Fibroblast of peridontal ligament (primary cell): ENCODE measurements at regions not wholly inside any gene's neighbourhood (a gene's known extent, or its start where the extent isn't known, plus 50 kb on each side); places are given as distances from the start of the nearest gene placed in this dataset.
"Not testable (repeated sequence)": the region's sequence is repeated elsewhere in the genome, so short reads cannot be mapped to it uniquely, and the experiment has no call there.

ENCODE experiments used
- DNase-seq: peaks from one replicate; pipeline ENCODE4 v3.0.0-alpha.2; 2010; ENCODE audit errors: extremely low read depth

DNA sequence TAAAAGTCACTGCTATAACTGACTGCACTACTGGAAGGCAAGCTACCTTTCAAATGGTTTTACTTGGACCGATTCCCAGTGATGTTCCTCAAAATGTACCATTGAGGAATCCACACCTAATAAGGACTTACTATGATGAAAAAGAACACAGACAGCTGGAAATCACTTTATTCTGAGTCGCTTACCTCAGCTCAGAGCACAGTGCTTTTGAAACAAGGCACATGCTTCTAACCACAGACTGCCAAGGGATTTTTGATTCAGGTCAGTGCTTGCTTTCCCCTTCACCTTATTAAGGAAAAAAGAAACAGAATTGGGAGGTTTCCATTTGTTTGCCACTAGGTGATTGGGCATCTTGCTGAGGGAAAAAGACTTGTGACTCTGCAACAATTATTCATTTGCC lies 707.5 kb upstream of the FSHR start:
- no peak for DNase-seq

DNA sequence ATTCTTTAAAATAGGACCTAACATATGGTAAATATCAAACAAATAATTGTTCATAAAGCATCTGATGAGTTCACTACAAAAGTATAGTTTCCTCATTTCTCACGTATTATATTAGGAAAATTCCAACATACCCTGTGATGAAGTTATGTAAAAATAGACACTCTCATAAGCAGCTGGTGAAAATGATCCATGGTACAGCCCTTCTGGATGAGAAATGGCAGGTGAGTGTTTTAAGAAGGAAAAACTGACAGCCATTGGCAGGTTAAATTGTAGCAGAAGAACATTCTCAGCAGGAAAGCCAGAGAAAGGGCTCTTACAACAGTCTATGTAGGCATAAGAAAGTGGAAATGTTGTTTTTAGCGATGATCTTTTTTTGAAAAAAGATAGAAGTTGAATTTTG lies 706.5 kb upstream of the FSHR start:
- no peak for DNase-seq

DNA sequence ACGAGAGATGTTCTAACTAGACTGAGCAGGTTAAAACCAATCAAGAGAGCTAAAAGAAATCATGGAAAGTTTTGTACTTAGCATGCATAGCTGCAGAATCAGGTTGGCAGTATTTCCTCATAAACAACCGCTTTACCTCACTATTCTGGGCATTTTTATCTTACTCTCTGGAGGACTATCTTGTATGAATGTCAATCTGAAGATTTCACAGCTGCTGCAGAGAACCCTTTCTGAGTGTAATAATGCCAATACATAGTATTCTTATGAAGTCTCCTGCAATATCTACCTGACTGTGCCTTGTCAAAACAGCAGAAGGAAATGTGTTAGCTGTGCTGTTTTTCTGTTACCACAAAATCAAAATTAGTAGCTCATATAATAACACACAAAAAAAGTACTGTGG lies 705.9 kb upstream of the FSHR start:
- no peak for DNase-seq

DNA sequence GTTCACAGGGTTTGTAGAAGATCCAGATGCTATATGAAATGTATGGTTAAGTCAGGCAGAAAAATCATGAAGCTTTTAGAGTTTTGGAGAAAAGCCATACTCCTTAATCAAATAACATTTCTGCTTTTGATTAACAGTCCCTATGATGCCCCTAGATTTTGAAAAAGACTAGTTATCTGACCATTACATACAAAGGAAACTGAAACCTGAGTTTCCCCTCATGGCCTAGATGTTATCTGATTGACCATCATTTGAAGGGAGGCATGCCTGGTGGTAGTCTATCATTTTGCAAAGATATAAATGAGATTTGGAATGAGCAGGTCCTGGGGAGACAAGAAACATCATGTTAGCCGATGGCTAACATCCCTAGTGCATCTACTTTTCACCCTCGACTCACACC lies 704.3 kb upstream of the FSHR start:
- no peak for DNase-seq

DNA sequence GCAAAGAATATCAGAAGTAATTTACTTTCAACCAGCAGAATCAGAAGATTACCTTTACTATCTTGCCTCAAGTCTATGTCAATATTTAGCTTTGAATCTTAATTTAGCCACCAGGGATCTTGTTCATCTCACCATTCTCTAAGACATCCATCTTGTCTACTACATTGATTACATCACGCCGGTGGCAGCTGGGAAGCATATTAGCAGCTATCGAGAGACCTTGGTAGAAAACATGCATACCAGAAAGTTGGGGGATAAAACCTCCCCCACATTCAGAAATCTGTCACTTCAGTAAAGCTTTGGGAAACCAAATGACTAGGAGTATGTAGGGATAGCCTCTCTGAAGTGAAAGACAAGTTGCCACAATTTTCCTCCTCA lies 703.8 kb upstream of the FSHR start:
- no peak for DNase-seq

DNA sequence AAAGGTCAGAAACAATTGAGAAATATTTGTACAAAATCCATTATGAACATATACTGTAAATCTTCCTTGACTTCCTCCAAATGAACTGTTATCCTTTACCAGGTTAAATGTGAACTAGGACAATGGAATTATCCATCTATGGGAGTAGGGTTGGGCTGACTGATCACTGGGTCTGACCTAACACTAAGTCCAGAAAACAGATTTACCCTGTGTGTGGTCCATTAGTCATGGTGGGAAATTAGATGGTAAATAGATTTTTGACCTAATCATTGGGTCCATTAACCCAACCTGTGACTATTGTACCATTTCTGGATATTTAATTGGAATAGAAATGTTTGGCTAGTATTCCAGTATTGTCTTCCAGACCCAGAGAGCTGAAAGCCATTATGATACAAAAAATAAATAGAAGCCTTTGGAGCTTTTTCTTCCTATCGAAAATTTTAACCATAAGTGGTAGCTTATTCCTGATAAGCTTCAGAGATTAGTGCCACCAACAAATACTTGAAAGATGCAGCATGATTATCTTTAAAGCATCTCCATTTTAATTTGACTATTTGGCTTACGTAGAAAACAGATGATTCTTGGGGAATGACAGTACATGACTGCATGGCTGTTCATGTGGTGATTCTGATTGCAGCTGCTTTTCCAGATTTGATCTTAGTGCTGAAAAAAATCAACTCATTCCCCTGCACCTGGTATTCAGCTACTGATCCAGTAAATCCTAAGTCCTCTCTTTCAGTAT lies 703.2 kb upstream of the FSHR start:
- DNase-seq = no peak

DNA sequence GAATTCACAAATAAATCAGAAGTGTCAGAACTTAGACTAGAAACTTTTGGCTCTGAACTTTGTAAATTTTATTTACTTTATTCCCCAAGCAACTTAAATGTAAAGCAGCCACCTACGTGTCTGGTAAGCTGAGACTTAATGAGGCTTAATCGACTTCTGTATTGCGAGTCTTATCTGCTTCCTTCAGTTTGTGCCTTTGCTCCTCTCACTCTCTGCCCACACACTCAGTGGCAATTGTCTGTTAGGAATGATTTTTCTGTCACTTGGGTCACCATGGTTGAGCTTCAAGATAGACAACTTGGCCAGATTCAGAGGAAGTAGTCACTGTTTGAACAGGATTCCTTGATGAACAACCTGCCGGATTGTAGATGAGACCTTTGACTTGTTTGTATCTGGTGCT lies 691.4 kb upstream of the FSHR start:
- no peak for DNase-seq

DNA sequence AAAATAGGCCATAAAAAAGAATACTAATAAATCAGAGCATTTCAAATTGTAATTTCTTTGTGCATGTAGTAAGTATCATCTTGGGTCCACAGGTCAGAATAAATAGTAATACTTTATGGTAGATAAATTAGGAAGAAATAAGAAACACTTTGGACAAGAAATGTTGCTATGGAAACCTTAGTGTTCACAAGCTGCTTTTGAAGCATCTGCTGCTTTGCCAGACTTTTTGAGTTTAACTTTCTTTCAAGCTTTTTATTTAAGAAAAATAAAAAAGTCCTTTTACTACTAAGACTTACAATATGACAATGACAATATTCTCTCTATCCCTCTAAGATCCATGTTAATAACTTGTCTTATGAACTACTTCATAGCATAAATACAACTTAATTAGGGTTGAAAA lies 690.7 kb upstream of the FSHR start:
- DNase-seq = no peak

DNA sequence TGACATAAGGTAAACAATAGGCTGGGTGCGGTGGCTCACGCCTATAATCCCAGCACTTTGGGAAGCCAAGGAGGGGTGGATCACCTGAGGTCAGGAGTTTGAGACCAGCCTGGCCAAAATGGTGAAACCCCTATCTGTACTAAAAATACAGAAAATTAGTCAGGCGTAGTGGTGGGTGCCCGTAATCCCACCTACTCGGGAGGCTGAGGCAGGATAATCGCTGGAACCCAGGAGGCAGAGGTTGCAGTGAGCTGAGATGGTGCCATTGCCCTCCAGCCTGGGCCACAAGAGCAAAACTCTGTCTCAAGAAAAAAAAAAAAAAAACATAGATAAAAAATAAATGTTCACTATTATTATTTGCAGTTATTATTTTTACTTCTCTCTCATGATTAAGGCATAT lies 689.8 kb upstream of the FSHR start:
- not testable (repeated sequence) for DNase-seq

DNA sequence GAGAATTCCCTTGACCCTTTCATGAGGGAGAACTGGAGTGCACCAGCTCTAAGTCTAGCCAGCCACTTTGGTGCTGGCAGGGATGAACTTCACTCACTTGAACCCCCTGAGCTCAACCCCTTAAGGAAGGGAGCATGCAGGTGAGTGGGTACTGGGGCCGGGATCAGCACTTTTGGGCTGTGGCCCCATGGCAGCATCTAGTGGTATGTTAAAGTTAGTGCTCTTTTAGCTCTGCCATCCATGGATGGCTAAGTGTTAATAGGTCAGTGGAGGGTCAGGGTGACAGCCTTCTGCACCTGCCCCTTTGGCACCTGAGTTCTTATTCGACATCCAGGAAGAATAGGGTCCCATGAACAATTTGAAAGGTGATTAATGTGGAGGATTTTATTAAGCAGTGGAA lies 689.0 kb upstream of the FSHR start:
- no peak for DNase-seq

DNA sequence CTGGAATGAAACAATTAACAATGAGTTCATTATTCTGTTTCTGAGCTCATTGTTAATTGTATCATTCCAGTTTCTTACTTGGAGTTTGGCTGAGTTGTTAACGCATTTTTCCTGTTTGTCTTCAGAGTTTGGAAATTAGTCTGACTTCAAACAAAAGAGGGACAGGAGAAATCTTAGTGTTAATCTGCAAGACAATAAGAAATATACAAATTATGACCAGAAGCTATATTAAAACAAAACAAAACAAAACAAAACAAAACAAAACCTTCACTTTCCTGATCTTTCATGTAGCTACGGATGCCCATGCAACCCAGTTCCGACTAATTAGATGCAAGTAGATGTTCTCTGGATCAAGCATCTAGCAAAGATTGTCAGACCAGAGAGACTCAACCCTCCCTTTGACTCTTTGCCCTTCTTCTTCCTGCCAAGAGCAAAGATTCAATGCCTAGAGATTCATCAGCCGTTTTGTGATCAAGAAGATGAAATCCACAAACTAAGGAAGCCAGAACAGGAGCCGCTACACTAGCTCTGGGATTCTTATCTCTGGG lies 686.2 kb upstream of the FSHR start:
- DNase-seq = no peak

DNA sequence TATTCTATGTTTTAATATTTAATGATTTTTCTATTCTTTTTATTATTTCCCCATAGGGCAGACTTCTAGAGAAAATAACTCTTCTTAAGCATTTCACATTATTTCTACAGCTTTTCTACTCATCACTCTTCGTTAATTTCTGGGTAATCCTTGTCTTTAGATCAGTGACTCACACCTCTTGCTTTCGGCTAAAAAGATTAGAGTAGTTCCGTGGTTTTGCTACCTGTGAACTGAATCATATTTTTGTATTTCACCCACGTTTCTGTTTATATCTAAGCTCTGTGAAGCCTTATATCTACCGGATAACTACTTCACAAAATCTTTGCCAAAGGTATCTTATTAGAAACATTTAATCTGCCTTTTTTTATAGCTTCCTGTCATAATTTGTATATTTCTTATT lies 685.5 kb upstream of the FSHR start:
- no peak for DNase-seq

DNA sequence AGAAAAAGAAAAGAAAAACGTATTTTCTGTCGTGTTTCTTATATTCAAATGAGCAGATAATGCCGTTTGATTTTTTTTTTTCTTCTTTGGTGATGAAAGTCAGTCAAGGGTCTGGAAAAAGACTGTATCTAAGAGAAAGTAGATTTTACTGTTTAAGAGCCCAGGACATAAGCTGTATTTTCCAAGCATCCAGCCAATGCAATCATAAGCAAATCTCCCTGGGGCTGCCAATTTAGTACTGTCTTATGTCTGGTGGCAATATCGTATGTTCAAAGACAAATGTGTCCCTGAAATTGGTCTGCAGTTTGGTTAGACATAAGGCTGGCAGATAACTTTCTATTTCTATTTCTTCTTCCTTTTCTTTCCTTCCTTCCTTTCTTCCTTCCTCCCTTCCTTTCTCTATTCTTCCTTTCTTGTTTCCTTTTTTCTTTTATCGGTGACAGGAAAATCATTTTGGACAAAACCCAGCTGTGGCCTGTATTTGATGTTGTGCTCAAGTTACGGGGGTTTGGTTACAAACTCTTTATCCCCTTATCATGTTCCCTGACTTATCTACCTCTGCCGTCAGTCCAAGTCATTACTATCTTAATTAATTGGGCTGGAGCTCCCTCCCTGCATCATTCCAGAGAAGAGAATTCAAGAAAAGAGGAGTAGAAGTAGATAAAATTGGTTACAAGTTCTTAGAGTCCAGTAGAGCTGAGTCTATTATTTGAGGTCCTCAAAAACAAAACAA lies 683.4 kb upstream of the FSHR start:
- DNase-seq = no peak

DNA sequence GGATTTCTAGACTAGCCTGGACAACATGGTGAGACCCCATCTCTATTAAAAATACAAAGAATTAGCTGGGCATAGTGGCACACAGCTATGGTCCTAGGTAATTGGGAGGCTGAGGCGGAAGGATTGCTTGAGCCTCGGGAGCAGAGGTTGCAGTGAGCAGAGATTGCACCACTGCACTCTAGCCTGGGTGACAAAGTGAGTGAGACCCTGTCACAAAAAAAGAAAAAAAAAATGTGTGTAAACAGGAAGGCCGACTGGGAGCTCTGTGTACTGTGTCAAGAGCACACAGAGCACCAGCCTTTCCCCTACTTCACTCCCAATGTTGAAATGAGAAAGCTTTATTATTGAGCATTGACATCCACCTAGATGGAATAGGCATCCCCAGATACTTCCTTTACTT lies 681.7 kb upstream of the FSHR start:
- no peak for DNase-seq

DNA sequence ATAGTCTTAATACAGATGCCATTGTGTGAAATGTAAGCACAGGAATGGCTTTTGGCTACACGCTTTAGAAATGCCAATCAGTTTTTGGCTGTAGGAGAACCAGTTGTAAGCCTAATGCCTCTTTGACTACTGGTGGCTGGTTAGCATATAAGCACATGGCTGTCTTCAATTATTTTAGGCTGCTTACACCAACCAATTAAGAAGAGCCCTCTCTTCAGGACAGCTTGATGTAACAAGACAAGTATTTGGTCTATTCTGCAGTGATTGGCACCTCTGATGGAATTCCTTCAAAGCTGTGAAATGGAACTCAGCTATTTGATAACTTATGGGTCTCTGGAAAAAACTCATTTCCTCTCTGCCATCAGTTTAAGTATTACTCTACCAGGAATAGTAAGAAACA lies 680.1 kb upstream of the FSHR start:
- no peak for DNase-seq

DNA sequence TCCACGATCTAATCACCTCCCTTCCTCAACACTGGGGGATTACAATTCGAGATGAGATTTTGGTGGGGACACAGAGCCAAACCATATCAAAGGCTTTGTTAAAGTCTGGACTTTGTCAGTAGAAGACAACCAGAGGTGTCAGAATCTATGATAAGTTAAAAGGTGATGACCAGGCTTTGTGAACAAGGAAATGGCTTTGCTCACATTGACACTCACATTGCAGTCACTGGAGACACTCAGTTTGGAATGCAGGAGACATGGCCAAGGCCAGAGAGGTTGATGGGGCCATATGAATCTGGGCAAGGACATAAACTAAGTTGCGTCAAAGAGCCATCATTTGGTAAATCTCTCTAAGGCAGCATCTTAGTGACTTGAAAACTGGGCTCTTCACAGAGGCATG lies 678.2 kb upstream of the FSHR start:
- no peak for DNase-seq

DNA sequence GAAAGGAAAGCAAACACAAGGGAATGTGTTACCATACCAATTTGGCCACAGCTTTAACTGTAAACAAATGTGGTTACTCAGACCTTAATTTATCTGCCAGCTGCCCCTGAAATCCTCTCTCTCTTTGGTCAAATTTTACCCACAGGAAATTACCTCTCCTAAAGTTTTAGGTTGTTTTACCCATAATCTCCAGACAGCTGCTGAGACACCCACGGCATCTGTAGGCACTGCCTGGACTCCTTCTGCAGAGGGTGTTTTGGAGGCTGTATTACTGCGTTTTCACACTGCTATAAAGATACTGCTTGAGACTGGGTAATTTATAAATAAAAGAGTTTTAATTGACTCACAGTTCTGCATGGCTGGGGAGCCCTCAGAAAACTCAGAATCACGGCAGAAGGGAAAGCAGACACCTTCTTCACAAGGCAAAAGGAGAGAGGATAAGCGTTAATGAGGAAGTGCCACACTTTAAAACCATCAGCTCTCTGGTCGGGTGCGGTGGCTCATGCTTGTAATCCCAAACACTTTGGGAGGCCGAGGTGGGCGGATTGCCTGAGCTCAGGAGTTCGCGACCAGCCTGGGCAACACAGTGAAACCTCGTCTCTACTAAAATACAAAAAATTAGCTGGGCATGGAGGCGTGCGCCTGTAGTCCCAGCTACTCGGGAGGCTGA lies 677.5 kb upstream of the FSHR start:
- no peak for DNase-seq

DNA sequence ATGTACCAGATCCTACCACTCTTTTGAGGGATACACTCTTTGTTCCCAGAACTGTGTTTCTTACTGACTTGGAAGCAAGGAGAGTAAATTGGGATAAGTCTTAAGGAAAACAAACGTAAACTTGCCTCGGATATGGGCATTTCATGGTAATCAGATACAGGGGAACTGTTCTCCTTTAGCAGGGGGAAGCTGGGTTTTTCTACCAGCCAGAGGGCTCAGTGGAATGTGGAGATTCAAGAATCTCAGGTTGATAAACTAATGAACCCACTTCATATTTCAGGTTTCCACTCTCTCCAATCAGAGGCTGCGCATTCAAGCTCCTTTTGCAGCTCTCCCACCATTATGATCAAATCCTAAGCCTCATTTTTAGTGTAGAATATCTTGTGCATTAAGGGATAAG lies 676.5 kb upstream of the FSHR start:
- no peak for DNase-seq

DNA sequence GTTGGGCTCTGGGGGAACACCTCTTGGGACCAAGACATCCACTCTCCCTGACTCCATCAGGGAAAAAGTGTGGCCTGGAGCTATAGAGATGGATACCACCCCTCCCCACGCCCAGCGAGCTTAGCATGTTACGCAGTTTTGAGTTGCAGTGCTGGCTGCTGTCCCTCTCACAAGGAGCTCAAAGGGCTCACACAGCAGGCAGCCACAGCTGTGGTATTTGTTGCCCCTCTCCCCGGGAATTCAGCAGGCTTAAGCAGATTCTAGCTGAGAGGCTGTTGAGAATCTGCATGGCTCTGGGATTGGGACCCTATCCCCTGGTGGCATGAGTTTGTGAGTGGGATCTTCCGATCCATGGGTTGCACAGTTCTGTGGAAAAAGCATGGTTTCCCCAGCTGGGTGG lies 673.1 kb upstream of the FSHR start:
- no peak for DNase-seq

DNA sequence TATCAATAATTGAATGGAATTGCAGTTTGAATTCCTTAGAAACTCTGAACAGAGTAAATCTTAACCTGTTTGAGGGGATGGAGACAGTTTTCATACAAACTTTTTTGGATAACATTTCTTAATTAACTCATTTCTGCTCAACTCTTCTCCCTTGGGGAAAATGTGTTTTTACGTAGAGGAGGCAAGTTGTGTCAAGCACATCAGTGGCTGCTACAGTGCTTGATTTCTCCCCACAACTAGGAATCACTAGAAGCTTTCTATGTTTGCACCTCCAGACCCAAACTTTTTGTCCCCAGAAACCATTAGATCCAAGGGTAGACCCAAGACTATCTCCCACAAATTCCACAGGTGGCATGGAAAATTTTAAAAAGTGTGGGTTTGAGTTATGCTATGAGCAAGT lies 658.9 kb upstream of the FSHR start:
- DNase-seq = no peak

DNA sequence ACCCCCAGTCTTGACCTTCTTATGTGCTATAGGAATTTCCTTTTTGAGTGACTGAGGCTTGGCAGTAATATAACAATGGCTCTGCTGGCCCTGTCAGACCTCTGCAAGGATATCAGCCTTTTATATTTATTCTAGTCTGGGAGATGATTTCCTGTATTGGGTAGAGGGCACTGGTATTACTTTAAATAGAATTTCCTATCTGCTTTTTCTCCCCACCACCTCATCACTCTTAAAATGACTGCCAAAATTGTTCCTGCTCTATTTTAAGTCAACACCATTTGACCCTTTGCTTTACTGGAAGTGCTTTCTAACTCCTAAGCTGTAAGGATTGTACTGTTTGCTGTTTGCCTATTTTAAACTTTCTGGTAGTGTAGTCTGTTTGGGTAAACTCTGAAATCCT lies 658.4 kb upstream of the FSHR start:
- DNase-seq = no peak

DNA sequence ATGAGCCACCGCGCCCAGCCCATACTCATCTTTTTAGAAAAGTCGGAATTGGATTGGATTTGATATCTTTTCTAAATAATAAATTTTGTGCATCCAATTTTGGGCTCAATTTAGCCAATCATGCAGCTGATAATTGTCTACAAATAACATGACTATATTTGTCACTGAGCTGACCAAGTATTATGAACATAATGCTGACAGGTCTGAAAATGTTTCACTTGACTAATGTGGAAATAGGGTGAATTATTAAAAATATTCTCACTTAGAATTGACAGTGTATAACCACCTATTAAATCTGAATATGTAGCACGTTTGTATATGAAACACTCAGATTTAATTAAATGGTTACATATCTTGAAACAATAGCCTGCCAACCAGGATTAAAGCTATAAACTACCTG lies 657.2 kb upstream of the FSHR start:
- DNase-seq = no peak

DNA sequence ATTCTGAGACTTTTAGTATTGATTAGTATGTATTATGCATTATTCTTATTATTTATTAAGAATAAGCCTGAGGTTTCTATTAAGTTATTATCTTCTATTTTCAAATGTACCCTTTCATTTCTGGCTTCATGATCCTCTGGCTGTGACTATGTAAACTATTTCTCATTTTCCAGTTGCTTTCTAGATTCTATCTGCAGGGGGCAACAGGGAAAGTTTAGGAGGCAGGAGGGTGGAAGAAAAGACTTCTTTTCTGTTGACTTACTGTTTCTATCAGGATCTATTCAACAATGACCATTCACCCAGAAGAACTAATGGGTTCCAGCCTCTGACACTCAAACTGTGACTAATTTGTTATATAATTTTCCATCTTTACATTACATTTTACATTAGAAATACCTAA lies 653.4 kb upstream of the FSHR start:
- DNase-seq = no peak
